ENCODE measurements at regions not wholly inside any gene's neighbourhood (a gene's known extent, or its start where the extent isn't known, plus 50 kb on each side); places are given as distances from the start of the nearest gene placed in this dataset.
A peak's percentile ranks its signal among the peaks of the same experiment; 100 is the strongest.

DNA sequence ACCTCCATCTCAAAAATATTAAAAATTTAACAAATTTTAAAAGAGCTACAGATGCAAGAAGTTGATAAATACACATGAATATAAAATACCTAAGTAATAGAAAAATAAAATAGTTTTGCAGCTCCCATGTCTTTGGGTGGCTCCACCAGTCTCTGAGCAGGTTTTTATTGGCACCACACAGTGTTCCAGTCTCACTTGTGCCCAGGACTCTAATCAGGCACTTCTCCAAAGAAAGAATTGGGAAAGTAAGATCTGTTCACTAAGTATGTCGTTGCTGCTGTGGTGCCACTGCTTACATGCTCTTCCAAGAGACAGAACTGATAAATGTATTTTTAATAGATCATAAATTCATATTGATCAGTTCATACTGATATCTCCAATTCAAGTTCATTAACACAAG lies 92.5 kb upstream of the ABI3BP start:
- DNase-seq (ENCODE audit: low read depth in 1 of 2, low spot score in 1 of 2): no peak

GRCh38 chr3:101084404-101084803 lies 91.2 kb upstream of the ABI3BP start:
- DNase-seq (ENCODE audit: low read depth in 1 of 2, low spot score in 1 of 2): no peak

DNA sequence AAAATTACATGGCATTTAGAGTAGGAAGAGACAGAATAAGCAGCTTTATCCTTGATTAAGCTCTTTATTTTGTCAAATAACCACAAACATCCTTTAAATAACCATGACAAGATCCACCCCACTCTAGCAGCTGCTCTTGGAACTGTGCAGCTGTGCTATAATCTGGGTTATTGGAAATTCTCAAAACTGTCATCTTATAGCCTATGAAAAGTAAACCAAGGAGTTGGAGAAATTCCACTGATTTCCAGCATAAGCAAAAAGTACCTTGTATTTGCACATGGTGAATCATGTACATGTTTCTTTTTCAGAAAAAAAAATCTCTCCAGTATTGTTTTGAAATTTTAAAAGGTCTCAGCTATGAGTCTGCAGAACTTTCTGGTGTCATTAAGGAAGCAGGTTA lies 88.8 kb upstream of the ABI3BP start:
- no peak for DNase-seq (ENCODE audit: low read depth in 1 of 2, low spot score in 1 of 2)

- DNase-seq (ENCODE audit: low read depth in 1 of 2, low spot score in 1 of 2): no peak
Observed at GRCh38 chr3:101081446-101081845, 88.2 kb upstream of the ABI3BP start.

DNA sequence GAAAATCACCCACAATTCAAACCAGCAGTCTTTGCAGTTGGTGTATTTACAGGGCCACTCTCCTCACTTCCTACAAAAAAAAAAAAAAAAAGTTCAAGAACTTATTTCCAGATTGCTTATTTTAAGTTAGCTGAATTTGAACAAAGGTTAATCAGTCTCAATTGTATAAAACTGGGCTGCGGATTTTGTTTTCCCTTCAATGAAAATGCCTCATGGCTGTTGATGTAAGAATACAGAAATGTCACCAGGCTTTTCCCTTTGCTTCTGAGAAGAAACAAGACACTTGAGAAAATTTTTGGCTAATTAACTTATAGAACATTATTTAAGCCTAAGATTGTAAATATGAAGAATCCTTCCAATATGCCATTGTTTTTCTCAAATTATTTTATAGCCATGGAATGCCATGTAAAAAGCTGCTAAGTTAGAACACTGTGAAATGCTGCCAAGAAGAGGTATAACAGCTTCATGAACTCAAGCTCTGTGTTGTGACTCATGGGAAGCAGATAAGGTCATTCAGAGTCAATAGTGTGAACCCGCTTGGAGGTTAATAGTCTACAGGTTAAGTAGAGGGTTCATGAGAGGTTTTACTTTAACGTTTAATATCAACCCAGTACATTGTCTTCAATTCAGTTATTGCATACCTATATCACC lies 84.3 kb upstream of the ABI3BP start:
- DNase-seq (ENCODE audit: low read depth in 1 of 2, low spot score in 1 of 2): no peak

DNA sequence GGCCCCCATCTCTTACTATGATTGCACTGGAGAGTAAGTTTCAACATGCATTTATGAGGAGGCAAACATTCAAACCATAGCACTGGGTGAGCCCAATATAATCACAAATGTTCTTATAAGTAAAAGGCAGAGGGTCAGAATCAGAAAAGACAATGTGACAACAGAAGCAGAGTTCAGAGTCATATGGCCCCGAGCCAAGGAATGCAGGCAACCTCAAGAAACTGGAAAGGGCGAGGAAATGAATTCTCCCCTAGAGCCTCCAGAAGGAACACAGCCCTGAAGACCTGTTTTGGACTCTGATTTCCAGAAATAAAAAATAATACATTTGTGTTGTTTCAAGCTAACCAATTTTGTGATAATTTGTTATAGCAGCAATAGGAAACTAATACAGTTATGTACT lies 81.3 kb upstream of the ABI3BP start:
- DNase-seq (ENCODE audit: low read depth in 1 of 2, low spot score in 1 of 2): no peak

DNA sequence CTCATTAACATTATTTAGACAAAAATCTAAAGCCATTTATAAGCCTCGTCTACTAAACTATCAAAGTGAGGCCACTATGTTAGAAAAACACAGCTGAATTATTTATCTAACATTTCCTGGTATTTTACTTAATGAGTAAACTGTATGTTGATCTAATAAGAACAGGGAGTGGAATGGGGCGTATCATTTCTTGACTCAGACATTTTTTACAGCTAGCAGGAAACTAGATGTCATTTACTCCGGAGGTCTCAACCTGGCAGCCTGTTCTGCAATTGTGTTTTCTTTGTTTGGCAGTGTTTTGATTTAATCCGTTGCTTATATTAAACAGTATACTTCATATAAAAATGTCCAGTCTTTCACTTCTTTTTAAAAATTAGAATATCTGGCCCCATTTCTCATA lies 79.1 kb upstream of the ABI3BP start:
- DNase-seq (ENCODE audit: low read depth in 1 of 2, low spot score in 1 of 2): no peak

DNA sequence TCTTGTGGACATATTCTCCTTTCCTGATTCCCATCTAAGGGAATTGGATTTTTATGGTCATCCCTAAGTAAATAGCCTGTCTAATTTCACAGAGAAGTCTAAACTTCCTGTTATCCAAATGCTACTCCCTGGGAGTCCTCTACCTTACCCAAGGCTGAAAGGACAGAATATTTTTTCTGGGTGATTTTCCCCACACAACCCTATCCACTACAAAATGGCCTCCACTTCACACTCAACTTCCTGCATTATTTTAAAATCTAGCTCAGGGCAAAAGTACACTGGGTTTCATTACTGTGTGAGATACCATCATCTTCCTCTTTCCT lies 77.5 kb upstream of the ABI3BP start:
- DNase-seq (ENCODE audit: low read depth in 1 of 2, low spot score in 1 of 2): no peak

DNA sequence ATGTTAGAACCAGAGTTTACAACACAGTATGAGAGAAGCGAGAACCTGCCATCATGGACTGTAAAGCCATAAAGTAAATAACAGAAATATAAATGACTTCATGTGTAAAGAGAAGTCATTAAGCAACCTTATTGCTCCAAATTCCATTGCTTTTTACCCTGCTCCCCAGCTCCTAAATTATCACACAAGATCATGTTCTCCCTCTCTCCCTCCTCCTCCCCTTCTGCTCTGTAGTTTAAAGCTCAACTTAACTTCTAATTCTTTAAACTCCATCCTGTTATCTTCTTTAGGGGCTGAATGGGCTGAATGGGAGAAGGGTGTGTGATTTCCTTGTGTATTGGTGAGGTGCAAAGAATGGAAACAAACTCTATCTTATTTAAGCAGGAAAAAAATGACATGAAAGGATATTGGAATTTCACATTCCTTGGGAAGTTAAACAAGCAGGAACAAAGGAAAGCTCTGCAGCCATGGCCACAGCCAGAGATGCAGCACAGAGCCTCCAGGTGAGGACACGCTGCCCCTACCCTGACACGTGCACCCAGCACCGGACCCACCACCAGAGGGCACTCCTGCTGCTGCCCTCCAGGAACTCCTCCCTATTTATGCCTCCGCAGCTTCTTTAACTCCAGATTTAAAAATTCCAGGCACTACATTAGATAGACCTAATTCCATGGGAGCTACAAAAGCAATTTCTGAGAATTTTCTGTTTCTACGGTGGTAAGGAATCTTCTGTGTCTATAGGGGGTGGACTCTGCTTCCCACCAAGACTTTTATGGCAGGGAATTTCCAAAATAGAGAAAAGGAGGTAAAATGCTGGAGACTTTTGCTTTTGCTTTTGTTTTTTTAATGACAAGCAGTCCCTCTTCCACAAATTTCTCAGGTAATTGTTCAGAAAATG lies 76.9 kb upstream of the ABI3BP start:
- DNase-seq (ENCODE audit: low read depth in 1 of 2, low spot score in 1 of 2): peak; percentile 29 to 43

DNA sequence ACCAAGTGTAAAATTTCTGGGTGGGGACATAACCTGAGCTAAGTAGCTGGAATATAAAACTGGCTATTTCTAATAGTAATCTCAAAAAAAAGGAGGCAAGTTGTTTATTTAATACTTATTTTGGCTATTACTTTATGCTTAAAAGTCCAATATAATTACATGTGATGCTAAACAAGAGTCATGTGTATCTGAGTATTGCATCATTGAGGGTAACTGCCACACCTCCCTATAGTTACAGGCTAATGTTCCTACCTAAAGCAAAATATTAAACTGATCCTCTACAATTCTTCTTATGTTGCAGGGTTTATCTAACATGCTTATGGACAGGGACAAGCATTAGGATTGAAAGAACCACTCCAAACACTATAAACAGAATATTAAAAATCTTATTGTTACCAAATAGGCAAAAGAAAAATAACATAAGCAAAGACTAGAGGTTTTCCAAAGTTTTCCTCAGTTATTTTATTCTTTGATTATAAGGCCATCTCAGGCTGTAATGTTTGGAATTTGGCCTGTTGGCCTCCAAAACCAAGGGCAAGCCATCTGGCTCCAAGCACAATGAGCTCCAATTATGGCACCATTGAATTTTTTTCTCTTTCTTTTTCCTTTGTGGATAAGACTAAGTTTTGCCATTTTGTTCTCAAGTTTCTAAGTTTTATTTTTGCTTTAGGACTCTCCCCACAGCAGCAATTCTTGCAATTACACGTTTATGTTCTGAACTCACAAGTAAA lies 75.8 kb upstream of the ABI3BP start:
- DNase-seq (ENCODE audit: low read depth in 1 of 2, low spot score in 1 of 2): no peak

- no peak for DNase-seq (ENCODE audit: low read depth in 1 of 2, low spot score in 1 of 2)
Observed at GRCh38 chr3:101066711-101067129, 73.5 kb upstream of the ABI3BP start.

- no peak for DNase-seq (ENCODE audit: low read depth in 1 of 2, low spot score in 1 of 2)
Observed at GRCh38 chr3:101065962-101066361, 72.7 kb upstream of the ABI3BP start.

GRCh38 chr3:101063401-101063800 lies 70.2 kb upstream of the ABI3BP start:
- no peak for DNase-seq (ENCODE audit: low read depth in 1 of 2, low spot score in 1 of 2)

GRCh38 chr3:101061312-101061711 lies 68.1 kb upstream of the ABI3BP start:
- DNase-seq (ENCODE audit: low read depth in 1 of 2, low spot score in 1 of 2): no peak

- no peak for DNase-seq (ENCODE audit: low read depth in 1 of 2, low spot score in 1 of 2)
Observed at GRCh38 chr3:101050866-101051265, 57.6 kb upstream of the ABI3BP start.

GRCh38 chr3:101050046-101050445 lies 56.8 kb upstream of the ABI3BP start:
- DNase-seq (ENCODE audit: low read depth in 1 of 2, low spot score in 1 of 2): no peak

DNA sequence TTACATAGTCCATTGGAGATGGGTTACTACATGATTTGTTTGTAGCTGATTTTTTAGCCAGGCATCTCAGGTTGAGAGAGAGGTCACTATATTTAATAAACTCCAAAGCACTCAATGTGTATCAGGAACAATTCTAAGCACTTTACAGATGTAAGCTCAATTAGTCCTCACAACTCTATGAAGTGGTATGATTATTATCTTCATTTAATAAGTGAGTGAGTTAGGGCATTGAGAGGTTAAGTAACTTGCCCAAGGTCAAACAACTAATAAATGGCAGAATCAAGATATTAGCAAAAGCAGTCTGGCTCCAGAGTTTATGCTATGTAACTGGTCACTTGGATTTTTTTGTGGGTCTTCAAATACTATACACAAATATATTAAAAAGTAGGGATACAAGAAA lies 56.3 kb upstream of the ABI3BP start:
- DNase-seq (ENCODE audit: low read depth in 1 of 2, low spot score in 1 of 2): no peak

GRCh38 chr3:101043687-101044078 lies 50.5 kb upstream of the ABI3BP start:
- DNase-seq (ENCODE audit: low read depth in 1 of 2, low spot score in 1 of 2): no peak

GRCh38 chr3:101042996-101043686 lies 49.9 kb upstream of the ABI3BP start:
- DNase-seq (ENCODE audit: low read depth in 1 of 2, low spot score in 1 of 2): no peak
